ENCODE measurements at regions not wholly inside any gene's neighbourhood (a gene's known extent, or its start where the extent isn't known, plus 50 kb on each side); places are given as distances from the start of the nearest gene placed in this dataset.

DNA sequence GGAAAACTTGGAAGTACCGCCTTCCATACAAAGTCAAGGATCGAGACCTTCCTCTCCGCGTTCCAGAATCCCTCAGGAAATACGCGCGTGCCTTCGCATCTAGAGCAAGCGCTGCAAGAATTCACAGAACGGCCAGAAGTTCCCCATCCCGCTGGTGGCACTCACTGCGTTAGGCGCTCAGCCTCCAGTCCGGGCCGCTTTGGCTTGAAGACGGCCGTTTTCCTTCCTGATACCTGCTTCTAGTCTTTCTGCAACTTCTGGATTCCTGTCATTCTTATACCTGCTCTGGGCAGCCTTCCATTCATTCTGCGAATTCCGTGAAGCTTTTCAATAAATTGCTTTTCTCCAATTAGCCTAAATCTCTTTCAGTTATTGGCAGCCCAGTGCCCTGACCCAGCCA is 896.4 kb downstream of the TRIML1 start:
- Histone ChIP-seq H3K4me3 (IDR thresholded peaks at IDR 0.05; ENCODE audit: insufficient read depth, low read depth, low read length) (no peak overlapping the region), H3K36me3 (ENCODE audit: insufficient read depth) (no peaks in the 10 kb centered on the region), H3K79me2 (ENCODE audit: insufficient read depth, low read depth) (no peaks in the 10 kb centered on the region), H3K27ac (no peak overlapping the region), H2AFZ (ENCODE audit: low read depth) (no peak overlapping the region), H3K27me3 (ENCODE audit: insufficient read depth, low read depth) (no peaks in the 10 kb centered on the region), H4K20me1 (ENCODE audit: insufficient read depth) (no peaks in the 10 kb centered on the region), H3K9ac (no peak overlapping the region), H3K4me1 (ENCODE audit: low read depth, poor library complexity, severe bottlenecking) (peaks cover 19% of the 10 kb centered on the region), H3K4me2 (no peak overlapping the region)
- TF ChIP-seq, protein P1, sequence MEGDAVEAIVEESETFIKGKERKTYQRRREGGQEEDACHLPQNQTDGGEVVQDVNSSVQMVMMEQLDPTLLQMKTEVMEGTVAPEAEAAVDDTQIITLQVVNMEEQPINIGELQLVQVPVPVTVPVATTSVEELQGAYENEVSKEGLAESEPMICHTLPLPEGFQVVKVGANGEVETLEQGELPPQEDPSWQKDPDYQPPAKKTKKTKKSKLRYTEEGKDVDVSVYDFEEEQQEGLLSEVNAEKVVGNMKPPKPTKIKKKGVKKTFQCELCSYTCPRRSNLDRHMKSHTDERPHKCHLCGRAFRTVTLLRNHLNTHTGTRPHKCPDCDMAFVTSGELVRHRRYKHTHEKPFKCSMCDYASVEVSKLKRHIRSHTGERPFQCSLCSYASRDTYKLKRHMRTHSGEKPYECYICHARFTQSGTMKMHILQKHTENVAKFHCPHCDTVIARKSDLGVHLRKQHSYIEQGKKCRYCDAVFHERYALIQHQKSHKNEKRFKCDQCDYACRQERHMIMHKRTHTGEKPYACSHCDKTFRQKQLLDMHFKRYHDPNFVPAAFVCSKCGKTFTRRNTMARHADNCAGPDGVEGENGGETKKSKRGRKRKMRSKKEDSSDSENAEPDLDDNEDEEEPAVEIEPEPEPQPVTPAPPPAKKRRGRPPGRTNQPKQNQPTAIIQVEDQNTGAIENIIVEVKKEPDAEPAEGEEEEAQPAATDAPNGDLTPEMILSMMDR (conservative IDR thresholded peaks at IDR 0.05; ENCODE audit: low read depth, low read length): no peak

DNA sequence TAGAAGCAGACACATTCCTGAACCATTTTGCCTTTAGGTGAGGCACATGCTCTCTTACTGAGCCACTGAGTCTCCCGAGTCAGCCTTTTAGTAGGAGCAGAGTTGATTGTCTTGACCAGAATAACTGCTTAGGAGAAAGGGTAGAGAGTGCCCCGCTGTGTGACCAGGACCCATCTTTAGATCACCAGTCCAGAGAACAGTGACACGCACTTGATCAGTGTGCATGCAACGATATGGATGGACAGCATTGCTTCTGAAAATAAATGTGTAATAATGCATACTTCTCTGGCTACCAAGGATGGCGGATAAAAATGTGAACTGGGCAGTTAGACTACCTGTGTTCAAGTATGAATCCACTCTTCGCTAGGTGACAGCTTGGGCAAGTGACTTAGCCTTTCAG is 897.7 kb downstream of the TRIML1 start:
- Histone ChIP-seq H3K9ac (no peak overlapping the region), H4K20me1 (ENCODE audit: insufficient read depth) (no peaks in the 10 kb centered on the region), H2AFZ (ENCODE audit: low read depth) (no peak overlapping the region), H3K4me3 (IDR thresholded peaks at IDR 0.05; ENCODE audit: insufficient read depth, low read depth, low read length) (no peak overlapping the region), H3K79me2 (ENCODE audit: insufficient read depth, low read depth) (no peaks in the 10 kb centered on the region), H3K27ac (no peak overlapping the region), H3K4me2 (no peak overlapping the region), H3K27me3 (ENCODE audit: insufficient read depth, low read depth) (no peaks in the 10 kb centered on the region), H3K4me1 (ENCODE audit: low read depth, poor library complexity, severe bottlenecking) (peaks cover 17% of the 10 kb centered on the region), H3K36me3 (ENCODE audit: insufficient read depth) (no peaks in the 10 kb centered on the region)
- TF ChIP-seq, protein P1 (conservative IDR thresholded peaks at IDR 0.05; ENCODE audit: low read depth, low read length): no peak

DNA sequence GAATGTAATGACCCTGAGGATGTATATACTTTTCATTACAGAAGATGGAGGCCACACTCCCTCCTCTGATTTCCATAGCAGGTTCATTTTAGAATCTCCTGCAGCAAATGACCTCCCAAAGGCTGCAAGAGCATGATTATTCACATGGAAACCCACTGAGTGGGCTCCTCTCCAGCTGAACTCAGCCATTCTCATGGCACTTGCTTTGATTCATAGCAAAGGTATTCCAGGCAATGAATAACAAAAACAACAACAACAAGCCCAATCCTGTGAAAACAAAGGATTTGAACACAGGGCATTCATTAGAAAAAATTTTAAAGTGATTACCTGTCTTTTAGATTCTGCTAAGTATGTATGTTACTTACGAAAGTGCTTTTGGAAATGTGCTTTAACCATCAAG is 894.0 kb upstream of the FRG1 start:
- H4K20me1 ChIP-seq (ENCODE audit: insufficient read depth): no peaks in the 10 kb centered on the region
- H2AFZ ChIP-seq (ENCODE audit: low read depth): no peak overlapping the region
- no peaks in the 10 kb centered on the region for H3K79me2 ChIP-seq (ENCODE audit: insufficient read depth, low read depth)
- H3K9ac ChIP-seq: no peak overlapping the region
- H3K36me3 ChIP-seq (ENCODE audit: insufficient read depth): no peaks in the 10 kb centered on the region
- H3K4me3 ChIP-seq (IDR thresholded peaks at IDR 0.05; ENCODE audit: insufficient read depth, low read depth, low read length): no peak overlapping the region
- no peaks in the 10 kb centered on the region for H3K27me3 ChIP-seq (ENCODE audit: insufficient read depth, low read depth)
- no peak overlapping the region for H3K4me2 ChIP-seq
- TF ChIP-seq, protein P1 (conservative IDR thresholded peaks at IDR 0.05; ENCODE audit: low read depth, low read length): no peak
- peaks cover 7% of the 10 kb centered on the region for H3K4me1 ChIP-seq (ENCODE audit: low read depth, poor library complexity, severe bottlenecking)
- H3K27ac ChIP-seq: no peak overlapping the region

DNA sequence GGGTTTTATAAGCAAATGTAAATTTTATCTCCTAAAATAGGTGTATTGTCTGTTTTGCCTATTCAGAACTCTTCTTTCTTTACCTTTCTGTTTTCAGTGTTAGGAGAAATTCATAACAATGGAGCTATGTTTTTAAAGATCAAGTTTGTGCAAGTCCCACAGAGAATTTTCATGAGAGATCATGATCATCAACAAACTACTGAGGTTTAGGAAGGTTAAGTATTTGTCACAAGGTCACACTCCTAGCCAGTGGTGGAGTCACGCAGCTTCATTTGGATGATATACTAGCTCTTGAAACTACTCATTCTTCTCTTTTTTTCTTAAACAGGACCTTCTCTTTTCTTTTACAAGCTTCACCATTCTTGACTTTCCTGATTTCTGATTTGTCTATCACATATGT is 892.6 kb upstream of the FRG1 start:
- Histone ChIP-seq H3K4me1 (ENCODE audit: low read depth, poor library complexity, severe bottlenecking) (peaks cover 16% of the 10 kb centered on the region), H3K27ac (no peak overlapping the region), H3K9ac (no peak overlapping the region), H3K79me2 (ENCODE audit: insufficient read depth, low read depth) (no peaks in the 10 kb centered on the region), H2AFZ (ENCODE audit: low read depth) (no peak overlapping the region), H3K36me3 (ENCODE audit: insufficient read depth) (no peaks in the 10 kb centered on the region), H3K4me3 (IDR thresholded peaks at IDR 0.05; ENCODE audit: insufficient read depth, low read depth, low read length) (no peak overlapping the region), H3K27me3 (ENCODE audit: insufficient read depth, low read depth) (no peaks in the 10 kb centered on the region), H4K20me1 (ENCODE audit: insufficient read depth) (no peaks in the 10 kb centered on the region), H3K4me2 (no peak overlapping the region)
- TF ChIP-seq, protein P1 (conservative IDR thresholded peaks at IDR 0.05; ENCODE audit: low read depth, low read length): no peak
